ENCODE measurements at regions not wholly inside any gene's neighbourhood (a gene's known extent, or its start where the extent isn't known, plus 50 kb on each side); places are given as distances from the start of the nearest gene placed in this dataset.
"Not testable (repeated sequence)": the region's sequence is repeated elsewhere in the genome, so short reads cannot be mapped to it uniquely, and the experiment has no call there.

DNA sequence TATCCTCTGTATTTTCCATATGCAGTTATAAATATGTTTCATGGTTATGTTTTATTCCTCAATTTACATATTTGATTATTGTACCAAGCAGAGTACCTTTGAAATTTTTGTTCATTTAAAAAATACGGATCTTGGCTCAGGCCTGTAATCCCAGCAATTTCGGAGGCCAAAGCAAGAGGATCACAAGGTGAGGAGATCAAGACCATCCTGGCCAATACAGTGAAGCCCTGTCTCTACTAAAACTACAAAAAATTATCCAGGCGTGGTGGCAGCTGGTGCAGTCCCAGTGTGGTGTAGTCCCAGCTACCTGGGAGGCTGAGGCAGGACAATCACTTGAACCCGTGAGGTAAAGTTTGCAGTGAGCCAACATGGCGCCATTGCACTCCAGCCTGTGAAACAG, 251.2 kb upstream of the TPTE start:
- DNase-seq, result not testable (repeated sequence)

DNA sequence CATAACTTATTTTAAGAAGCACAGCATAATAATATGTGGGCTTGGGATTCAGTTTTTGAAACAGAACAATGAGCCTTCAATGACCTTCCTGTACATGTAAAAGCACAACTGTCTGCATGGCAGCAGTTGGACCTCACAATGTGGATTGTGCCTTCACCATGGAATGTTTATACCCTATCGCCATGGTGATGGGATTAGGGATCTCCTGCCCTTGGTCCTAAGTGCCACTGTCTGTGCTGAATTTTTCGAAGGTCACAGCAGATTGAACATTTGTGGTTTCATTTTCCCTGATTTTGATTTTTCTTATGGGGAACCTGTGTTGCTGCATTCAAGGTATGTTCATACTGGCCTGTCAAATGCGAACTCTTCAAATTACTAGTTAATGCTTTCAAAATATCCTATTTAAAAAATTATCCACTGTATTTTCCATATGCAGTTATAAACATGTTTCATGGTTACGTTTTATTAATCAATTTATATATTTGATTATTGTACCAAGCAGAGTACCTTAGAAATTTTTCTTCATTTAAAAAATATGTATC, 249.6 kb upstream of the TPTE start:
- DNase-seq, result peak in 1 of 2 donors; percentile 14

DNA sequence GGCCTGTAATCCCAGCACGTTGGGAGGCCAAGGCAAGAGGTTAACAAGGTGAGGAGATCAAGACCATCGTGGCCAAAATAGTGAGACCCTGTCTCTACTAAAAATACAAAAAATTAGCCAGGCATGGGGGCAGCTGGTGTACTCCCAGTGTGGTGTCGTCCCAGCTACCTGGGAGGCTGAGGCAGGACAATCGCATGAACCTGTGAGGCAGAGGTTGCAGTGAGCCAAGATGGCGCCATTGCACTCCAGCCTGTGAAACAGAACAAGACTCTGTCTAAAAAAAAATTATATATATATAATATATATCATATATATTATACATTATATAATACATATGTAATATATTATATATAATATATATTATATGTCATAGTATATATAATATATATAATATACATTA, 249.2 kb upstream of the TPTE start:
- no peak for DNase-seq

DNA sequence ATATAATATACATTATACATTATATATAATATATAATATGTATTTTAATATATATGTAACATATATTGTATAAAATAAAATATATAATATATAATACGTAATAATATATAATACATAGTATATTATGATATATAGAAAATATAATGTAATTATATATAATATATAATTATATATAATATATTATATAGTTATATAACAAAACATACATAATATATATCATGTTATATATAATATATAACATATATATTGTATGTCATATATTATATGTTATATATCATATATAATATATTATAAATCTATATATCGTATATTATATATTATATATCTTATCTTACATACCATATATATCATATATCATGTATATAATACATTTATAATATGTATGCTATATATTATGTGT, 248.2 kb upstream of the TPTE start:
- no peak for DNase-seq

DNA sequence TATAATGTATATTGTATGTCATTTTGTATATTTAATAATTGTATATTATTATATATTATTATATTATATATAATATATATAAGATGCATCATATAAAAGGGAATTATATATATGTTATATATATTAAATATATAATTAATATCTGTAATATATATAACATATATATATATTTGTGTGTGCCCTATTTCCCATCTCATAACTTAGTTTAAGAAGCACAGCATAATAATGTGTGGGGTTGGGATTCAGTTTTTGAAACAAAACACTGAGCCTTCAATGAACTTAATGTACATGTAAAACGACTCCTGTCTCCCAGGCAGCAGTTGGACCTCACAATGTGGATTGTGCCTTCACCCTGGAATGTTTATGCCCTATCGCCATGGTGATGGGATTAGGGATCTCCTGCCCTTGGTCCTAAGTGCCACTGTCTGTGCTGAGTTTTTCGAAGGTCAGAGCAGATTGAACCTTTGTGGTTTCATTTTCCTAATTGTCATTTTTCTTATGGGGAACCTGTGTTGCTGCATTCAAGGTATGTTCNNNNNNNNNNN, 247.5 kb upstream of the TPTE start:
- DNase-seq, result peak in 1 of 2 donors; percentile 19
